ENCODE measurements at regions not wholly inside any gene's neighbourhood (a gene's known extent, or its start where the extent isn't known, plus 50 kb on each side); places are given as distances from the start of the nearest gene placed in this dataset.

DNA sequence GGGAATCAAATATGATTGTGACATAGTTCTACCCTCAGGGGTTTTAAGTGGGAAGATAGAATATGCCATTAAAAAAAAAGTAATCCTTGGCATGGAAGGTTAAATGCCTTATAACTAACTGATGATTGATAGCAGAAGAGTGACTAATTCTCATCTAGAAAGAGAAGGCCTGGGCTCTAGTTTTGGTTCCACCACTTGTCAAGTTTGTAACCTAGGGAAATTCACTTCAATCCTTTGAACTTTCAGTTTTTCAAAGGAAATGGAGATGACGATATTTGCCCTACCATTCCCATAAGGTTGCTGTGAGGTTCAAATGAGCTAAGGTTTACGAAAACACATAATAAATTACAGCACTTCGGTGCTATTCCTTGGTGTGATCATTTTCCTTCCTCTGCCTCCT is 88.5 kb downstream of the GPR88 start:
- TF ChIP-seq POLR2A (IDR thresholded peaks at IDR 0.05; ENCODE audit: low read length) (no peak), GATA1 (IDR thresholded peaks at IDR 0.05; ENCODE audit: low read depth, low read length) (no peak)

Measured in erythroblast (primary cell).